MM.1S (cell line): ENCODE measurements at regions not wholly inside any gene's neighbourhood (a gene's known extent, or its start where the extent isn't known, plus 50 kb on each side); places are given as distances from the start of the nearest gene placed in this dataset.

ENCODE experiments used
- DNase-seq: peaks from one replicate; pipeline ENCODE4 v3.0.0-alpha.2; 2015
- H2AFZ ChIP-seq: fragments of 300-600 bp; sonication (generic); 2 replicates; pipeline ENCODE4 v1.6.0; 2016; ENCODE audit warnings: antibody characterized with exemption, low read length
- H3F3A ChIP-seq: fragments of 300-600 bp; sonication (generic); 2 replicates; pipeline ENCODE4 v1.6.1; 2016; ENCODE audit warnings: mild to moderate bottlenecking, antibody characterized with exemption, low read length, moderate library complexity, mixed read lengths; ENCODE audit not compliant: insufficient read depth
- H3K27ac ChIP-seq: fragments of 300-600 bp; sonication (generic); 2 replicates; pipeline ENCODE4 v1.5.1; 2016; ENCODE audit warnings: mild to moderate bottlenecking, low read length
- H3K27me3 ChIP-seq: fragments of 300-600 bp; sonication (generic); replicated peaks from 2 replicates; pipeline ENCODE4 v1.6.0; 2016; ENCODE audit warnings: low read length; ENCODE audit not compliant: insufficient read depth
- H3K36me3 ChIP-seq: fragments of 300-600 bp; sonication (generic); replicated peaks from 2 replicates; pipeline ENCODE4 v1.6.1; 2016; ENCODE audit warnings: mild to moderate bottlenecking, low read length, mixed read lengths; ENCODE audit not compliant: insufficient read depth
- H3K4me1 ChIP-seq: fragments of 300-600 bp; sonication (generic); 2 replicates; pipeline ENCODE4 v1.6.1; 2016; ENCODE audit warnings: low read length, mixed read lengths
- H3K4me2 ChIP-seq: fragments of 300-600 bp; sonication (generic); 2 replicates; pipeline ENCODE4 v1.6.0; 2016; ENCODE audit warnings: low read depth, low read length
- H3K4me3 ChIP-seq: fragments of 300-600 bp; sonication (generic); 2 replicates; pipeline ENCODE4 v1.5.1; 2016; ENCODE audit warnings: low read length, mixed read lengths
- H3K79me2 ChIP-seq: fragments of 300-600 bp; sonication (generic); 2 replicates; pipeline ENCODE4 v1.6.1; 2016; ENCODE audit warnings: mixed run types, low read length, mixed read lengths
- H3K9ac ChIP-seq: fragments of 300-600 bp; sonication (generic); 2 replicates; pipeline ENCODE4 v1.6.1; 2016; ENCODE audit warnings: low read length, mixed read lengths
- H3K9me2 ChIP-seq: fragments of 300-600 bp; sonication (generic); replicated peaks from 2 replicates; pipeline ENCODE4 v1.6.1; 2016; ENCODE audit warnings: mild to moderate bottlenecking, low read length, mixed read lengths; ENCODE audit not compliant: insufficient read depth
- H3K9me3 ChIP-seq: fragments of 300-600 bp; sonication (generic); replicated peaks from 2 replicates; pipeline ENCODE4 v1.6.1; 2016; ENCODE audit warnings: mild to moderate bottlenecking, low read length, mixed read lengths; ENCODE audit not compliant: insufficient read depth
- H4K20me1 ChIP-seq: fragments of 300-600 bp; sonication (generic); 2 replicates; pipeline ENCODE4 v1.6.1; 2016; ENCODE audit warnings: mild to moderate bottlenecking, low read length, moderate library complexity, mixed read lengths; ENCODE audit not compliant: insufficient read depth
- EZH2 ChIP-seq: fragments of 300-600 bp; sonication (generic); optimal IDR thresholded peaks from 2 replicates; pipeline ENCODE3; 2017; ENCODE audit warnings: low read depth, mild to moderate bottlenecking, antibody characterized with exemption, low read length, mixed read lengths
- EZH2phosphoT487 ChIP-seq: fragments of 300-600 bp; sonication (generic); IDR thresholded peaks from 2 replicates; pipeline ENCODE4 v1.6.1; 2018; ENCODE audit warnings: antibody characterized with exemption, low read length
- TF ChIP-seq, protein P1 (sequence below): fragments of 300-600 bp; sonication (generic); IDR thresholded peaks from 2 replicates; pipeline ENCODE4 v1.5.1; 2016; ENCODE audit warnings: antibody characterized with exemption, low read length, mixed read lengths

DNA sequence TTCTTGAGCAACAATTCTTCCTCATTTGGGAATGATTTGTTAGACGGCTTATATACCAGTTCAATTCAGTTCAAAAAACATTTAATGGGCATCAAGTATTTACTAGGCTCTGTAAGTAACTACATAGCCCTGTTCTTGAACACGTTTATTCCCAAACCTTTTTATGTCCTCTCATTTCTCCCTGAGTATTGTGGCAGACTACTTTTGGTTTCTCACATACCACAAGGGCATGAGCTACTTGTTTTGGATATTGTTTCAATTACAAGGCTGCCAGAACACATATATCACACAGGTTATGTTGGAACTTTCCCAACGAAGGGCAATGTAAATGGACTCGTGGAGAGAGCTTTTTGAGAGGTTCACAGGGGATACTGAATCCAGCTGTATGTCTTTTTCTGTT lies 363.8 kb upstream of the NAALADL2 start:
- no peak for TF ChIP-seq EZH2phosphoT487
- TF ChIP-seq EZH2 = no peak
- TF ChIP-seq, protein P1, sequence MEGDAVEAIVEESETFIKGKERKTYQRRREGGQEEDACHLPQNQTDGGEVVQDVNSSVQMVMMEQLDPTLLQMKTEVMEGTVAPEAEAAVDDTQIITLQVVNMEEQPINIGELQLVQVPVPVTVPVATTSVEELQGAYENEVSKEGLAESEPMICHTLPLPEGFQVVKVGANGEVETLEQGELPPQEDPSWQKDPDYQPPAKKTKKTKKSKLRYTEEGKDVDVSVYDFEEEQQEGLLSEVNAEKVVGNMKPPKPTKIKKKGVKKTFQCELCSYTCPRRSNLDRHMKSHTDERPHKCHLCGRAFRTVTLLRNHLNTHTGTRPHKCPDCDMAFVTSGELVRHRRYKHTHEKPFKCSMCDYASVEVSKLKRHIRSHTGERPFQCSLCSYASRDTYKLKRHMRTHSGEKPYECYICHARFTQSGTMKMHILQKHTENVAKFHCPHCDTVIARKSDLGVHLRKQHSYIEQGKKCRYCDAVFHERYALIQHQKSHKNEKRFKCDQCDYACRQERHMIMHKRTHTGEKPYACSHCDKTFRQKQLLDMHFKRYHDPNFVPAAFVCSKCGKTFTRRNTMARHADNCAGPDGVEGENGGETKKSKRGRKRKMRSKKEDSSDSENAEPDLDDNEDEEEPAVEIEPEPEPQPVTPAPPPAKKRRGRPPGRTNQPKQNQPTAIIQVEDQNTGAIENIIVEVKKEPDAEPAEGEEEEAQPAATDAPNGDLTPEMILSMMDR = no peak
- no peak for DNase-seq

GRCh38 chr3:174495928-174496327 lies 363.2 kb upstream of the NAALADL2 start:
- Histone ChIP-seq H3F3A (no peaks in the 10 kb centered on the region), H3K9me2 (no peaks in the 10 kb centered on the region), H2AFZ (no peak overlapping the region), H3K36me3 (no peaks in the 10 kb centered on the region), H3K9me3 (no peaks in the 10 kb centered on the region), H3K9ac (no peak overlapping the region), H3K27ac (no peak overlapping the region), H3K4me1 (no peaks in the 10 kb centered on the region), H3K4me3 (no peak overlapping the region), H3K4me2 (no peak overlapping the region), H3K27me3 (no peaks in the 10 kb centered on the region), H3K79me2 (no peaks in the 10 kb centered on the region), H4K20me1 (no peaks in the 10 kb centered on the region)
- TF ChIP-seq EZH2 (no peak), EZH2phosphoT487 (no peak)
- TF ChIP-seq, protein P1 = no peak
- DNase-seq = no peak

More for the DNA sequence above, 363.8 kb upstream of the NAALADL2 start:
- no peak overlapping the region for H3K4me3 ChIP-seq
- no peaks in the 10 kb centered on the region for H3K9me3 ChIP-seq
- H2AFZ ChIP-seq = no peak overlapping the region
- no peaks in the 10 kb centered on the region for H4K20me1 ChIP-seq
- H3K4me1 ChIP-seq = no peaks in the 10 kb centered on the region
- no peaks in the 10 kb centered on the region for H3K9me2 ChIP-seq
- H3K36me3 ChIP-seq = no peaks in the 10 kb centered on the region
- H3K4me2 ChIP-seq = no peak overlapping the region
- no peaks in the 10 kb centered on the region for H3K27me3 ChIP-seq
- H3K79me2 ChIP-seq = no peaks in the 10 kb centered on the region
- H3F3A ChIP-seq = no peaks in the 10 kb centered on the region
- H3K27ac ChIP-seq = no peak overlapping the region
- no peak overlapping the region for H3K9ac ChIP-seq

GRCh38 chr3:174498638-174499037 lies 360.5 kb upstream of the NAALADL2 start:
- Histone ChIP-seq H3K9me2 (no peaks in the 10 kb centered on the region), H3K4me2 (no peak overlapping the region), H3F3A (no peaks in the 10 kb centered on the region), H3K9me3 (no peaks in the 10 kb centered on the region), H3K36me3 (no peaks in the 10 kb centered on the region), H3K9ac (no peak overlapping the region), H3K27me3 (no peaks in the 10 kb centered on the region), H3K4me1 (no peaks in the 10 kb centered on the region), H3K4me3 (no peak overlapping the region), H2AFZ (no peak overlapping the region), H4K20me1 (no peaks in the 10 kb centered on the region), H3K79me2 (no peaks in the 10 kb centered on the region), H3K27ac (no peak overlapping the region)
- TF ChIP-seq, protein P1 = no peak
- TF ChIP-seq EZH2 = no peak
- TF ChIP-seq EZH2phosphoT487 = no peak
- no peak for DNase-seq
